HEK293 (cell line): ENCODE measurements at regions not wholly inside any gene's neighbourhood (a gene's known extent, or its start where the extent isn't known, plus 50 kb on each side); places are given as distances from the start of the nearest gene placed in this dataset.

ENCODE experiments used
- CTCF ChIA-PET: fragments of 350-600 bp; formaldehyde crosslinking; extraction: SDS; loops from one replicate; lab custom pipeline; 2021; ENCODE audit warnings: antibody characterized with exemption; lab: Yijun Ruan, JAX
- POLR2A ChIA-PET: fragments of 300-600 bp; formaldehyde crosslinking; extraction: SDS; loops from one replicate; lab custom pipeline; 2020; ENCODE audit warnings: antibody characterized with exemption, inconsistent platforms; lab: Yijun Ruan, JAX
- H3K27ac ChIP-seq: fragments of 200-500 bp; sonication (Bioruptor generic); 2 replicates; pipeline ENCODE4 v1.5.1; 2014; ENCODE audit warnings: low read depth, low read length, control low read depth, inconsistent platforms; ENCODE audit errors: extremely low read depth
- H3K36me3 ChIP-seq, 2 experiments: fragments of 200-500 bp in 1 of 2; sonication (Bioruptor generic) in 1 of 2; 1 replicate in 1 of 2; 2 replicates in 1 of 2; pipeline ENCODE4 v1.5.1; 2014 to 2017; ENCODE audit warnings: inconsistent platforms in 2 of 2, low read length in 2 of 2; ENCODE audit not compliant: control insufficient read depth in 2 of 2, insufficient read depth in 1 of 2
- H3K4me1 ChIP-seq: fragments of 200-500 bp; sonication (Bioruptor generic); 2 replicates; pipeline ENCODE4 v1.5.1; 2014; ENCODE audit warnings: mild to moderate bottlenecking, low read length, inconsistent platforms; ENCODE audit not compliant: control insufficient read depth, insufficient read depth
- H3K4me3 ChIP-seq: 2 replicates; pipeline ENCODE4 v1.5.1; 2011; ENCODE audit warnings: low read depth, mild to moderate bottlenecking, control low read depth, low read length, moderate library complexity
- H3K9me3 ChIP-seq: fragments of 200-500 bp; sonication (Bioruptor generic); 2 replicates; pipeline ENCODE4 v1.5.1; 2014; ENCODE audit warnings: low read depth, low read length, inconsistent platforms; ENCODE audit not compliant: control insufficient read depth, insufficient read depth
- GLI4 ChIP-seq: fragments of 450-650 bp; formaldehyde crosslinking; IDR thresholded peaks from 2 replicates; pipeline ENCODE4 v1.5.1; 2016; ENCODE audit warnings: missing biosample characterization, missing genetic modification characterization
- GLIS2 ChIP-seq: fragments of 450-650 bp; formaldehyde crosslinking; IDR thresholded peaks from 2 replicates; pipeline ENCODE4 v1.5.1; 2016; ENCODE audit warnings: missing biosample characterization, missing genetic modification characterization
- KLF9 ChIP-seq: fragments of 450-650 bp; formaldehyde crosslinking; IDR thresholded peaks from 2 replicates; pipeline ENCODE4 v1.5.1; 2016; ENCODE audit warnings: missing biosample characterization, missing genetic modification characterization, low read depth
- MYNN ChIP-seq: fragments of 450-650 bp; formaldehyde crosslinking; IDR thresholded peaks from 2 replicates; pipeline ENCODE4 v1.5.1; 2016; ENCODE audit warnings: missing biosample characterization, missing genetic modification characterization, borderline replicate concordance
- RBAK ChIP-seq: fragments of 450-650 bp; formaldehyde crosslinking; IDR thresholded peaks from 2 replicates; pipeline ENCODE4 v1.5.1; 2016; ENCODE audit warnings: missing biosample characterization, missing genetic modification characterization
- REST ChIP-seq: fragments of 450-650 bp; formaldehyde crosslinking; IDR thresholded peaks from 2 replicates; pipeline ENCODE4 v1.5.1; 2016; ENCODE audit warnings: missing biosample characterization, missing genetic modification characterization
- SETDB1 ChIP-seq: IDR thresholded peaks from one replicate; pipeline ENCODE4 v1.6.1; 2017; ENCODE audit warnings: mild to moderate bottlenecking, low read length, moderate library complexity, mixed read lengths; ENCODE audit not compliant: insufficient read length
- SP3 ChIP-seq: fragments of 450-650 bp; formaldehyde crosslinking; IDR thresholded peaks from 2 replicates; pipeline ENCODE4 v1.5.1; 2016; ENCODE audit warnings: missing biosample characterization, missing genetic modification characterization
- TSHZ1 ChIP-seq: fragments of 450-650 bp; formaldehyde crosslinking; IDR thresholded peaks from 2 replicates; pipeline ENCODE4 v1.5.1; 2016; ENCODE audit warnings: missing biosample characterization, missing genetic modification characterization, borderline replicate concordance
- ZFP3 ChIP-seq: fragments of 450-650 bp; formaldehyde crosslinking; IDR thresholded peaks from 2 replicates; pipeline ENCODE4 v1.5.1; 2016; ENCODE audit warnings: low read depth, missing biosample characterization, missing genetic modification characterization
- ZNF211 ChIP-seq: fragments of 450-650 bp; formaldehyde crosslinking; IDR thresholded peaks from 2 replicates; pipeline ENCODE4 v1.5.1; 2016; ENCODE audit warnings: low read depth, missing biosample characterization, missing genetic modification characterization
- ZNF37A ChIP-seq: fragments of 450-650 bp; IDR thresholded peaks from 2 replicates; pipeline ENCODE4 v1.5.1; 2018; ENCODE audit warnings: missing biosample characterization, missing genetic modification characterization
- ZNF501 ChIP-seq: fragments of 450-650 bp; formaldehyde crosslinking; IDR thresholded peaks from 2 replicates; pipeline ENCODE4 v1.5.1; 2016; ENCODE audit warnings: missing biosample characterization, missing genetic modification characterization
- ZNF580 ChIP-seq: fragments of 450-650 bp; formaldehyde crosslinking; IDR thresholded peaks from 2 replicates; pipeline ENCODE4 v1.5.1; 2016; ENCODE audit warnings: missing biosample characterization, missing genetic modification characterization
- ZNF624 ChIP-seq: fragments of 450-650 bp; formaldehyde crosslinking; IDR thresholded peaks from 2 replicates; pipeline ENCODE4 v1.5.1; 2017; ENCODE audit warnings: missing biosample characterization, missing genetic modification characterization
- ZNF701 ChIP-seq: fragments of 450-650 bp; formaldehyde crosslinking; IDR thresholded peaks from 2 replicates; pipeline ENCODE4 v1.5.1; 2016; ENCODE audit warnings: missing biosample characterization, missing genetic modification characterization
- ZNF843 ChIP-seq: fragments of 450-650 bp; formaldehyde crosslinking; IDR thresholded peaks from 2 replicates; pipeline ENCODE4 v1.5.1; 2016; ENCODE audit warnings: missing biosample characterization, missing genetic modification characterization

- 0 out of 2 replicates have a peak, but pooled peaks have one; percentile 49 for TF ChIP-seq REST
- TF ChIP-seq ZNF580 (tag by site-specific recombination): no peak
Measured at GRCh38 chr4:31844350-31844749, 1124.2 kb downstream of the PCDH7 start (continued).

- H3K36me3 ChIP-seq: no peaks in the 10 kb centered on the region
- no peaks in the 10 kb centered on the region for H3K9me3 ChIP-seq
- ChIA-PET CTCF (no interaction called here), POLR2A (no interaction called here)
- H3K27ac ChIP-seq: no peak overlapping the region
- no peaks in the 10 kb centered on the region for H3K4me1 ChIP-seq
- no peak overlapping the region for H3K4me3 ChIP-seq
- no peak for TF ChIP-seq ZFP3 (tag by site-specific recombination)
- no peak for TF ChIP-seq SETDB1
- no peak for TF ChIP-seq GLIS2 (tag by site-specific recombination)
- TF ChIP-seq ZNF37A (tag by site-specific recombination): no peak
- no peak for TF ChIP-seq ZNF624
- TF ChIP-seq ZNF501: no peak
- TF ChIP-seq ZNF211 (tag by site-specific recombination): no peak
- TF ChIP-seq ZNF701: no peak
- TF ChIP-seq ZNF843 (tag by site-specific recombination): no peak
- TF ChIP-seq MYNN (tag by site-specific recombination): no peak
- no peak for TF ChIP-seq GLI4 (tag by site-specific recombination)
- TF ChIP-seq SP3 (tag by site-specific recombination): no peak
- no peak for TF ChIP-seq RBAK (tag by site-specific recombination)
- no peak for TF ChIP-seq KLF9 (tag by site-specific recombination)
- TF ChIP-seq, all 188 proteins: peak for 0
Measured at GRCh38 chr4:31851946-31852345, 1131.8 kb downstream of the PCDH7 start.

- ChIA-PET CTCF (no interaction called here), POLR2A (no interaction called here)
- Histone ChIP-seq H3K36me3 (no peaks in the 10 kb centered on the region), H3K4me1 (no peaks in the 10 kb centered on the region), H3K9me3 (no peaks in the 10 kb centered on the region), H3K4me3 (no peak overlapping the region), H3K27ac (no peak overlapping the region)
- no peak for TF ChIP-seq TSHZ1 (tag by site-specific recombination)
- no peak for TF ChIP-seq REST
Measured at GRCh38 chr4:31877429-31877828, 1157.3 kb downstream of the PCDH7 start.
